ENCODE measurements at regions not wholly inside any gene's neighbourhood (a gene's known extent, or its start where the extent isn't known, plus 50 kb on each side); places are given as distances from the start of the nearest gene placed in this dataset.

GRCh38 chr1:177883581-177883980 is 86.3 kb downstream of the SEC16B start:
- no peaks in the 10 kb centered on the region for H3K36me3 ChIP-seq (ENCODE audit: control insufficient read depth, low read length)
- TF ChIP-seq CTCF (IDR thresholded peaks at IDR 0.05; ENCODE audit: low read depth, low read length, poor library complexity, severe bottlenecking), result no peak
- TF ChIP-seq EZH2phosphoT487 (IDR thresholded peaks at IDR 0.05; ENCODE audit: borderline replicate concordance, low read length), result no peak
- H3K79me2 ChIP-seq (ENCODE audit: control insufficient read depth, low read length), result no peaks in the 10 kb centered on the region
- H3K4me1 ChIP-seq (ENCODE audit: control insufficient read depth, low read length), result no peaks in the 10 kb centered on the region
- H3K27me3 ChIP-seq (ENCODE audit: control insufficient read depth, low read length), result no peaks in the 10 kb centered on the region
- no peaks in the 10 kb centered on the region for H3K9me3 ChIP-seq (ENCODE audit: control insufficient read depth, insufficient read depth, low read length)
- H3K27ac ChIP-seq (ENCODE audit: low read depth, low read length), result no peak overlapping the region
- H4K20me1 ChIP-seq (ENCODE audit: control insufficient read depth, insufficient read depth, low read depth, low read length), result no peaks in the 10 kb centered on the region
- no peaks in the 10 kb centered on the region for H3F3A ChIP-seq (ENCODE audit: control insufficient read depth, insufficient read depth)
- no peak overlapping the region for H3K4me2 ChIP-seq (ENCODE audit: low read length)
- H3K4me3 ChIP-seq (ENCODE audit: low read length), result no peak overlapping the region
- H3K9me2 ChIP-seq (replicated peaks; ENCODE audit: control insufficient read depth, low read length), result no peaks in the 10 kb centered on the region

- TF ChIP-seq EZH2phosphoT487 (IDR thresholded peaks at IDR 0.05; ENCODE audit: borderline replicate concordance, low read length) (no peak), CTCF (IDR thresholded peaks at IDR 0.05; ENCODE audit: low read depth, low read length, poor library complexity, severe bottlenecking) (no peak)
- no peaks in the 10 kb centered on the region for H3K27me3 ChIP-seq (ENCODE audit: control insufficient read depth, low read length)
- no peak overlapping the region for H3K4me3 ChIP-seq (ENCODE audit: low read length)
- no peaks in the 10 kb centered on the region for H3K9me2 ChIP-seq (replicated peaks; ENCODE audit: control insufficient read depth, low read length)
- no peak overlapping the region for H3K27ac ChIP-seq (ENCODE audit: low read depth, low read length)
- no peaks in the 10 kb centered on the region for H4K20me1 ChIP-seq (ENCODE audit: control insufficient read depth, insufficient read depth, low read depth, low read length)
- H3K79me2 ChIP-seq (ENCODE audit: control insufficient read depth, low read length), result no peaks in the 10 kb centered on the region
- no peaks in the 10 kb centered on the region for H3K36me3 ChIP-seq (ENCODE audit: control insufficient read depth, low read length)
- H3K4me2 ChIP-seq (ENCODE audit: low read length), result no peak overlapping the region
- H3K9me3 ChIP-seq (ENCODE audit: control insufficient read depth, insufficient read depth, low read length), result no peaks in the 10 kb centered on the region
- no peaks in the 10 kb centered on the region for H3K4me1 ChIP-seq (ENCODE audit: control insufficient read depth, low read length)
- H3F3A ChIP-seq (ENCODE audit: control insufficient read depth, insufficient read depth), result no peaks in the 10 kb centered on the region
Measured at GRCh38 chr1:177880339-177880891, 89.4 kb downstream of the SEC16B start.

GRCh38 chr1:177877086-177877485 is 92.8 kb downstream of the SEC16B start:
- no peak overlapping the region for H3K4me3 ChIP-seq (ENCODE audit: low read length)
- TF ChIP-seq EZH2phosphoT487 (IDR thresholded peaks at IDR 0.05; ENCODE audit: borderline replicate concordance, low read length), result no peak
- TF ChIP-seq CTCF (IDR thresholded peaks at IDR 0.05; ENCODE audit: low read depth, low read length, poor library complexity, severe bottlenecking), result no peak
- no peaks in the 10 kb centered on the region for H3K27me3 ChIP-seq (ENCODE audit: control insufficient read depth, low read length)
- no peaks in the 10 kb centered on the region for H4K20me1 ChIP-seq (ENCODE audit: control insufficient read depth, insufficient read depth, low read depth, low read length)
- no peaks in the 10 kb centered on the region for H3K9me2 ChIP-seq (replicated peaks; ENCODE audit: control insufficient read depth, low read length)
- H3K4me2 ChIP-seq (ENCODE audit: low read length), result no peak overlapping the region
- H3K9me3 ChIP-seq (ENCODE audit: control insufficient read depth, insufficient read depth, low read length), result no peaks in the 10 kb centered on the region
- H3K79me2 ChIP-seq (ENCODE audit: control insufficient read depth, low read length), result no peaks in the 10 kb centered on the region
- no peak overlapping the region for H3K27ac ChIP-seq (ENCODE audit: low read depth, low read length)
- H3K4me1 ChIP-seq (ENCODE audit: control insufficient read depth, low read length), result no peaks in the 10 kb centered on the region
- H3F3A ChIP-seq (ENCODE audit: control insufficient read depth, insufficient read depth), result no peaks in the 10 kb centered on the region
- H3K36me3 ChIP-seq (ENCODE audit: control insufficient read depth, low read length), result no peaks in the 10 kb centered on the region

Data from DOHH2 (cell line).